ENCODE measurements at regions not wholly inside any gene's neighbourhood (a gene's known extent, or its start where the extent isn't known, plus 50 kb on each side); places are given as distances from the start of the nearest gene placed in this dataset.
"Not testable (repeated sequence)": the region's sequence is repeated elsewhere in the genome, so short reads cannot be mapped to it uniquely, and the experiment has no call there.

GRCh38 chr1:238370599-238370998 lies 479.9 kb upstream of the ZP4 start:
- no peak for DNase-seq (ENCODE audit: low read depth)

GRCh38 chr1:238364214-238364892 lies 473.6 kb upstream of the ZP4 start:
- DNase-seq (ENCODE audit: low read depth) = no peak

GRCh38 chr1:238360474-238360873 lies 469.8 kb upstream of the ZP4 start:
- no peak for DNase-seq (ENCODE audit: low read depth)

GRCh38 chr1:238350471-238350870 lies 459.7 kb upstream of the ZP4 start:
- DNase-seq (ENCODE audit: low read depth) = no peak

GRCh38 chr1:238346340-238346739 lies 455.6 kb upstream of the ZP4 start:
- no peak for DNase-seq (ENCODE audit: low read depth)

- DNase-seq (ENCODE audit: low read depth) = no peak
These were observed 455.1 kb upstream of the ZP4 start for GRCh38 chr1:238345837-238346236.

GRCh38 chr1:238343852-238344251 lies 453.1 kb upstream of the ZP4 start:
- DNase-seq (ENCODE audit: low read depth) = no peak

GRCh38 chr1:238341395-238341794 lies 450.7 kb upstream of the ZP4 start:
- DNase-seq (ENCODE audit: low read depth) = no peak

GRCh38 chr1:238340989-238341388 lies 450.3 kb upstream of the ZP4 start:
- DNase-seq (ENCODE audit: low read depth) = no peak

- no peak for DNase-seq (ENCODE audit: low read depth)
These were observed 445.8 kb upstream of the ZP4 start for GRCh38 chr1:238336531-238336930.

- no peak for DNase-seq (ENCODE audit: low read depth)
These were observed 443.4 kb upstream of the ZP4 start for GRCh38 chr1:238334170-238334569.

- no peak for DNase-seq (ENCODE audit: low read depth)
These were observed 440.8 kb upstream of the ZP4 start for GRCh38 chr1:238331557-238331956.

- DNase-seq (ENCODE audit: low read depth) = no peak
These were observed 438.9 kb upstream of the ZP4 start for GRCh38 chr1:238329671-238330070.

- DNase-seq (ENCODE audit: low read depth) = not testable (repeated sequence)
These were observed 436.3 kb upstream of the ZP4 start for GRCh38 chr1:238327033-238327432.

- not testable (repeated sequence) for DNase-seq (ENCODE audit: low read depth)
These were observed 435.8 kb upstream of the ZP4 start for GRCh38 chr1:238326479-238326878.

GRCh38 chr1:238324211-238324864 lies 433.6 kb upstream of the ZP4 start:
- no peak for DNase-seq (ENCODE audit: low read depth)

GRCh38 chr1:238323490-238323889 lies 432.8 kb upstream of the ZP4 start:
- DNase-seq (ENCODE audit: low read depth) = no peak

GRCh38 chr1:238319957-238320356 lies 429.2 kb upstream of the ZP4 start:
- DNase-seq (ENCODE audit: low read depth) = no peak

- DNase-seq (ENCODE audit: low read depth) = no peak
These were observed 427.8 kb upstream of the ZP4 start for GRCh38 chr1:238318294-238319110.

- no peak for DNase-seq (ENCODE audit: low read depth)
These were observed 422.2 kb upstream of the ZP4 start for GRCh38 chr1:238312969-238313368.

GRCh38 chr1:238306411-238306810 lies 415.7 kb upstream of the ZP4 start:
- no peak for DNase-seq (ENCODE audit: low read depth)

GRCh38 chr1:238302646-238303045 lies 411.9 kb upstream of the ZP4 start:
- no peak for DNase-seq (ENCODE audit: low read depth)

GRCh38 chr1:238296371-238296770 lies 405.6 kb upstream of the ZP4 start:
- DNase-seq (ENCODE audit: low read depth) = no peak
